MM.1S (cell line): ENCODE measurements at regions not wholly inside any gene's neighbourhood (a gene's known extent, or its start where the extent isn't known, plus 50 kb on each side); places are given as distances from the start of the nearest gene placed in this dataset.

Experiments
- DNase-seq: peaks from one replicate; pipeline ENCODE4 v3.0.0-alpha.2; 2015
- H2AFZ ChIP-seq: fragments of 300-600 bp; sonication (generic); 2 replicates; pipeline ENCODE4 v1.6.0; 2016; ENCODE audit warnings: antibody characterized with exemption, low read length
- H3F3A ChIP-seq: fragments of 300-600 bp; sonication (generic); 2 replicates; pipeline ENCODE4 v1.6.1; 2016; ENCODE audit warnings: mild to moderate bottlenecking, antibody characterized with exemption, low read length, moderate library complexity, mixed read lengths; ENCODE audit not compliant: insufficient read depth
- H3K27ac ChIP-seq: fragments of 300-600 bp; sonication (generic); 2 replicates; pipeline ENCODE4 v1.5.1; 2016; ENCODE audit warnings: mild to moderate bottlenecking, low read length
- H3K27me3 ChIP-seq: fragments of 300-600 bp; sonication (generic); replicated peaks from 2 replicates; pipeline ENCODE4 v1.6.0; 2016; ENCODE audit warnings: low read length; ENCODE audit not compliant: insufficient read depth
- H3K36me3 ChIP-seq: fragments of 300-600 bp; sonication (generic); replicated peaks from 2 replicates; pipeline ENCODE4 v1.6.1; 2016; ENCODE audit warnings: mild to moderate bottlenecking, low read length, mixed read lengths; ENCODE audit not compliant: insufficient read depth
- H3K4me1 ChIP-seq: fragments of 300-600 bp; sonication (generic); 2 replicates; pipeline ENCODE4 v1.6.1; 2016; ENCODE audit warnings: low read length, mixed read lengths
- H3K4me2 ChIP-seq: fragments of 300-600 bp; sonication (generic); 2 replicates; pipeline ENCODE4 v1.6.0; 2016; ENCODE audit warnings: low read depth, low read length
- H3K4me3 ChIP-seq: fragments of 300-600 bp; sonication (generic); 2 replicates; pipeline ENCODE4 v1.5.1; 2016; ENCODE audit warnings: low read length, mixed read lengths
- H3K79me2 ChIP-seq: fragments of 300-600 bp; sonication (generic); 2 replicates; pipeline ENCODE4 v1.6.1; 2016; ENCODE audit warnings: mixed run types, low read length, mixed read lengths
- H3K9ac ChIP-seq: fragments of 300-600 bp; sonication (generic); 2 replicates; pipeline ENCODE4 v1.6.1; 2016; ENCODE audit warnings: low read length, mixed read lengths
- H3K9me2 ChIP-seq: fragments of 300-600 bp; sonication (generic); replicated peaks from 2 replicates; pipeline ENCODE4 v1.6.1; 2016; ENCODE audit warnings: mild to moderate bottlenecking, low read length, mixed read lengths; ENCODE audit not compliant: insufficient read depth
- H3K9me3 ChIP-seq: fragments of 300-600 bp; sonication (generic); replicated peaks from 2 replicates; pipeline ENCODE4 v1.6.1; 2016; ENCODE audit warnings: mild to moderate bottlenecking, low read length, mixed read lengths; ENCODE audit not compliant: insufficient read depth
- H4K20me1 ChIP-seq: fragments of 300-600 bp; sonication (generic); 2 replicates; pipeline ENCODE4 v1.6.1; 2016; ENCODE audit warnings: mild to moderate bottlenecking, low read length, moderate library complexity, mixed read lengths; ENCODE audit not compliant: insufficient read depth
- CTCF ChIP-seq: fragments of 300-600 bp; sonication (generic); IDR thresholded peaks from 2 replicates; pipeline ENCODE4 v1.5.1; 2016; ENCODE audit warnings: antibody characterized with exemption, low read length, mixed read lengths
- EZH2 ChIP-seq: fragments of 300-600 bp; sonication (generic); optimal IDR thresholded peaks from 2 replicates; pipeline ENCODE3; 2017; ENCODE audit warnings: low read depth, mild to moderate bottlenecking, antibody characterized with exemption, low read length, mixed read lengths
- EZH2phosphoT487 ChIP-seq: fragments of 300-600 bp; sonication (generic); IDR thresholded peaks from 2 replicates; pipeline ENCODE4 v1.6.1; 2018; ENCODE audit warnings: antibody characterized with exemption, low read length

GRCh38 chr11:93268287-93269040 is 62.1 kb upstream of the DEUP1 start:
- Histone ChIP-seq H3K4me1 (no peaks in the 10 kb centered on the region), H2AFZ (no peak overlapping the region), H3K4me3 (no peak overlapping the region), H3K27me3 (no peaks in the 10 kb centered on the region), H4K20me1 (no peaks in the 10 kb centered on the region), H3F3A (no peaks in the 10 kb centered on the region), H3K9ac (no peak overlapping the region), H3K36me3 (no peaks in the 10 kb centered on the region), H3K9me2 (no peaks in the 10 kb centered on the region), H3K9me3 (no peaks in the 10 kb centered on the region), H3K4me2 (no peak overlapping the region), H3K27ac (no peak overlapping the region), H3K79me2 (no peaks in the 10 kb centered on the region)
- DNase-seq, result no peak
- no peak for TF ChIP-seq EZH2
- no peak for TF ChIP-seq EZH2phosphoT487
- no peak for TF ChIP-seq CTCF

- no peak overlapping the region for H2AFZ ChIP-seq
- no peak overlapping the region for H3K27ac ChIP-seq
- no peak overlapping the region for H3K4me2 ChIP-seq
- no peaks in the 10 kb centered on the region for H3K4me1 ChIP-seq
- no peaks in the 10 kb centered on the region for H3K9me3 ChIP-seq
- DNase-seq, result no peak
- H3K27me3 ChIP-seq, result no peaks in the 10 kb centered on the region
- H3K36me3 ChIP-seq, result no peaks in the 10 kb centered on the region
- no peak overlapping the region for H3K9ac ChIP-seq
- H4K20me1 ChIP-seq, result no peaks in the 10 kb centered on the region
- H3K79me2 ChIP-seq, result no peaks in the 10 kb centered on the region
- TF ChIP-seq CTCF (no peak), EZH2 (no peak)
- H3K9me2 ChIP-seq, result no peaks in the 10 kb centered on the region
- H3K4me3 ChIP-seq, result no peak overlapping the region
- no peaks in the 10 kb centered on the region for H3F3A ChIP-seq
These were observed 58.9 kb upstream of the DEUP1 start for GRCh38 chr11:93271596-93271995.

GRCh38 chr11:93274851-93275250 is 55.7 kb upstream of the DEUP1 start:
- no peak for DNase-seq
- Histone ChIP-seq H3K27ac (no peak overlapping the region), H3K9me3 (no peaks in the 10 kb centered on the region), H3K36me3 (no peaks in the 10 kb centered on the region), H3F3A (no peaks in the 10 kb centered on the region), H3K4me1 (no peaks in the 10 kb centered on the region), H3K79me2 (no peaks in the 10 kb centered on the region), H3K4me2 (no peak overlapping the region), H3K4me3 (no peak overlapping the region), H4K20me1 (no peaks in the 10 kb centered on the region), H2AFZ (no peak overlapping the region), H3K9me2 (no peaks in the 10 kb centered on the region), H3K27me3 (no peaks in the 10 kb centered on the region), H3K9ac (no peak overlapping the region)
- TF ChIP-seq EZH2phosphoT487, result no peak
- no peak for TF ChIP-seq EZH2
- TF ChIP-seq CTCF, result no peak
